SK-N-SH (cell line): ENCODE measurements at regions not wholly inside any gene's neighbourhood (a gene's known extent, or its start where the extent isn't known, plus 50 kb on each side); places are given as distances from the start of the nearest gene placed in this dataset.

Experiments used
- CTCF ChIA-PET: fragments of 300-600, 350-600 bp; formaldehyde crosslinking; extraction: SDS; loops from one replicate; lab custom pipeline; 2021; lab: Yijun Ruan, JAX
- POLR2A ChIA-PET: fragments of 350-600 bp; sonication (Branson Sonifier 250); formaldehyde crosslinking; extraction: SDS; loops from one replicate; lab custom pipeline; 2020; ENCODE audit warnings: antibody characterized with exemption, inconsistent platforms; lab: Yijun Ruan, JAX
- DNase-seq: peaks from one replicate; pipeline ENCODE4 v3.0.0; 2012
- H2AFZ ChIP-seq: fragments of 200-600 bp; sonication (generic); 2 replicates; pipeline ENCODE4 v1.8.1; 2016; ENCODE audit warnings: antibody characterized with exemption, mild to moderate bottlenecking, low read depth
- H3F3A ChIP-seq: fragments of 200-600 bp; sonication (generic); replicated peaks from 2 replicates; pipeline ENCODE3; 2016; ENCODE audit warnings: antibody characterized with exemption, mild to moderate bottlenecking; ENCODE audit not compliant: insufficient read depth
- H3K27ac ChIP-seq, 2 experiments: fragments of 200-500 bp in 1 of 2; fragments of 200-600 bp in 1 of 2; sonication (Bioruptor generic) in 1 of 2; sonication (generic), shearing (Covaris generic) in 1 of 2; 2 replicates each; pipeline versions ENCODE4 v1.5.1 to v1.6.1; 2014 to 2016; ENCODE audit warnings: low read depth in 2 of 2, inconsistent platforms in 1 of 2, low read length in 1 of 2, mild to moderate bottlenecking in 1 of 2, mixed read lengths in 1 of 2
- H3K27me3 ChIP-seq: fragments of 200-600 bp; sonication (generic), shearing (Covaris generic); 2 replicates; pipeline ENCODE4 v1.6.1; 2016; ENCODE audit warnings: mixed run types; ENCODE audit not compliant: insufficient read depth
- H3K36me3 ChIP-seq, 2 experiments: fragments of 200-500 bp in 1 of 2; fragments of 200-600 bp in 1 of 2; sonication (Bioruptor generic) in 1 of 2; sonication (generic) in 1 of 2; replicated peaks in 1 of 2; 2 replicates each; pipeline versions ENCODE3 to v1.5.1; 2014 to 2016; ENCODE audit warnings: low read length in 1 of 2, mild to moderate bottlenecking in 1 of 2; ENCODE audit not compliant: insufficient read depth in 2 of 2, control insufficient read depth in 1 of 2
- H3K4me1 ChIP-seq, 2 experiments: fragments of 200-500 bp in 1 of 2; fragments of 200-600 bp in 1 of 2; sonication (Bioruptor generic) in 1 of 2; sonication (generic), shearing (Covaris generic) in 1 of 2; 2 replicates each; pipeline versions ENCODE4 v1.5.1 to v1.6.1; 2014 to 2016; ENCODE audit warnings: low read depth in 1 of 2, low read length in 1 of 2, mixed run types in 1 of 2; ENCODE audit not compliant: insufficient read depth in 2 of 2, control insufficient read depth in 1 of 2
- H3K4me2 ChIP-seq: fragments of 200-600 bp; sonication (generic), shearing (Covaris generic); 2 replicates; pipeline ENCODE4 v1.6.1; 2017; ENCODE audit warnings: mixed run types
- H3K4me3 ChIP-seq, 2 experiments: fragments of 200-500 bp in 1 of 2; fragments of 200-600 bp in 1 of 2; sonication (Bioruptor generic) in 1 of 2; sonication (generic), shearing (Covaris generic) in 1 of 2; 2 replicates each; pipeline versions ENCODE4 v1.5.1 to v1.8.1; 2014 to 2016; ENCODE audit warnings: low read depth in 2 of 2, inconsistent platforms in 1 of 2, low read length in 1 of 2, mild to moderate bottlenecking in 1 of 2, mixed read lengths in 1 of 2, moderate library complexity in 1 of 2
- H3K79me2 ChIP-seq: fragments of 200-600 bp; sonication (generic); 2 replicates; pipeline ENCODE4 v1.8.1; 2017; ENCODE audit warnings: mild to moderate bottlenecking; ENCODE audit not compliant: insufficient read depth
- H3K9ac ChIP-seq: fragments of 200-600 bp; sonication (generic); 2 replicates; pipeline ENCODE4 v1.6.1; 2017; ENCODE audit warnings: mixed run types
- H3K9me2 ChIP-seq: fragments of 200-600 bp; sonication (generic); 2 replicates; pipeline ENCODE4 v1.6.1; 2017; ENCODE audit warnings: mixed run types
- H3K9me3 ChIP-seq: fragments of 200-600 bp; sonication (generic); 2 replicates; pipeline ENCODE4 v1.6.1; 2017; ENCODE audit warnings: mixed run types, mild to moderate bottlenecking, moderate library complexity
- H4K20me1 ChIP-seq: fragments of 200-600 bp; sonication (generic); 2 replicates; pipeline ENCODE4 v1.6.1; 2017; ENCODE audit warnings: mild to moderate bottlenecking, mixed run types; ENCODE audit not compliant: insufficient read depth
- EZH2phosphoT487 ChIP-seq: fragments of 200-600 bp; sonication (generic); IDR thresholded peaks from 2 replicates; pipeline ENCODE4 v1.6.1; 2017; ENCODE audit warnings: low read depth, mixed run types, mild to moderate bottlenecking, antibody characterized with exemption, moderate library complexity, borderline replicate concordance
- FOXJ3 ChIP-seq: sonication (generic); formaldehyde crosslinking; IDR thresholded peaks from 2 replicates; pipeline ENCODE4 v1.5.1; 2020; ENCODE audit warnings: mild to moderate bottlenecking, missing genetic modification reagents
- FOXM1 ChIP-seq: IDR thresholded peaks from 2 replicates; pipeline ENCODE4 v1.4.0; 2012; ENCODE audit warnings: low read depth, mild to moderate bottlenecking
- JUND ChIP-seq: IDR thresholded peaks from 2 replicates; pipeline ENCODE4 v1.4.0; 2012
- MEF2A ChIP-seq: IDR thresholded peaks from 2 replicates; pipeline ENCODE4 v1.4.0; 2012; ENCODE audit warnings: low read depth, borderline replicate concordance
- MXI1 ChIP-seq: IDR thresholded peaks from 2 replicates; pipeline ENCODE4 v1.6.1; 2012; ENCODE audit warnings: mild to moderate bottlenecking, low read depth, low read length, improper control_type of control experiment
- NFIC ChIP-seq: IDR thresholded peaks from 2 replicates; pipeline ENCODE4 v1.4.0; 2012; ENCODE audit warnings: borderline replicate concordance
- POLR2AphosphoS5 ChIP-seq: IDR thresholded peaks from 2 replicates; pipeline ENCODE4 v1.6.1; 2012; ENCODE audit warnings: low read depth, low read length
- RXRA ChIP-seq: IDR thresholded peaks from 2 replicates; pipeline ENCODE4 v1.4.0; 2012; ENCODE audit warnings: low read depth, mild to moderate bottlenecking, borderline replicate concordance
- SIN3A ChIP-seq: IDR thresholded peaks from 2 replicates; pipeline ENCODE4 v1.6.1; 2012; ENCODE audit warnings: low read depth, mild to moderate bottlenecking, low read length, moderate library complexity, borderline replicate concordance
- SMC3 ChIP-seq: IDR thresholded peaks from 2 replicates; pipeline ENCODE4 v1.6.1; 2012; ENCODE audit warnings: low read depth, low read length, improper control_type of control experiment
- TCF12 ChIP-seq: IDR thresholded peaks from 2 replicates; pipeline ENCODE4 v1.4.0; 2012
- TEAD4 ChIP-seq: IDR thresholded peaks from 2 replicates; pipeline ENCODE4 v1.4.0; 2012; ENCODE audit warnings: mild to moderate bottlenecking, borderline replicate concordance; ENCODE audit not compliant: insufficient read depth
- WGBS: methylation state at CpG from one replicate; pipeline ENCODE4 v1.1.6; 2017; ENCODE audit warnings: low lambda C conversion rate; 5-methylcytosine and 5-hydroxymethylcytosine counted together
- TF ChIP-seq, protein P1 (sequence below): fragments of 150-350 bp; IDR thresholded peaks from 2 replicates; pipeline ENCODE4 v1.6.1; 2017; ENCODE audit warnings: antibody characterized with exemption, low read length, low read depth, borderline replicate concordance
- TF ChIP-seq, protein P2 (sequence below): fragments of 200-600 bp; sonication (generic); IDR thresholded peaks from 2 replicates; pipeline ENCODE4 v1.6.1; 2017; ENCODE audit warnings: antibody characterized with exemption, mild to moderate bottlenecking, moderate library complexity
- TF ChIP-seq, protein P3 (sequence below): IDR thresholded peaks from 2 replicates; pipeline ENCODE4 v1.6.1; 2012; ENCODE audit warnings: mild to moderate bottlenecking, low read depth, low read length, moderate library complexity
- TF ChIP-seq, protein P4 (sequence below): fragments of 150-350 bp; IDR thresholded peaks from 2 replicates; pipeline ENCODE4 v1.6.1; 2016; ENCODE audit warnings: mild to moderate bottlenecking, low read depth, low read length

DNA sequence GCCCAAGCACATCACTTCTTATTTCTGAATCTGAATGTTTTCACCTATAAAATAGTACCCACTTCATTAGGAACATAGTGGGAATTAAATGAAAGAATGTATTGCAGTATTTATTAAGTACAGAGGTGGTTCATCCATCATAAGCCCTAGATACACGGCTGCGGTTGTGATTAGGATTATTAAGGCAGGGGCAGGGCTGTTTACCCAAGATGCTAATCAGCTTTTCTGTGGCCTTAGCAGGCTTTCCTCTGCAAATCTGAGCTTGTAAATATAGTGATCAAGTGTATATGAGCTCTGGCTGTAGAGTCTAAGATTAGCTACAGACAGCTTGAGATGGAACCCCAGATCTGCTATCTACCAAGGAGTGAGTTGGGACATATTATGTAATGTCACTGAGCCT lies 124.1 kb upstream of the ADRA1B start:
- Histone ChIP-seq H3K4me2 (no peak overlapping the region), H3K4me1 (peaks cover 0 to 4% of the 10 kb centered on the region in 2 experiments; a peak in 1 of 4 replicates), H4K20me1 (no peaks in the 10 kb centered on the region), H3K27me3 (no peaks in the 10 kb centered on the region), H2AFZ (no peak overlapping the region), H3K4me3 (no peak overlapping the region), H3K9ac (no peak overlapping the region), H3K27ac (no peak overlapping the region), H3F3A (peaks cover 5% of the 10 kb centered on the region)
- CTCF ChIA-PET: no interaction called here
- DNase-seq: no peak
- POLR2A ChIA-PET: no interaction called here
- 52% methylated on average over 2 of the region's 2 CpGs for WGBS
- TF ChIP-seq TCF12 (no peak), SIN3A (no peak), TEAD4 (no peak), FOXM1 (no peak), SMC3 (no peak), NFIC (no peak), MXI1 (no peak), POLR2AphosphoS5 (no peak), MEF2A (no peak), FOXJ3 (CRISPR knock-in tag) (no peak), EZH2phosphoT487 (no peak), JUND (no peak), RXRA (no peak)
- TF ChIP-seq, protein P1, sequence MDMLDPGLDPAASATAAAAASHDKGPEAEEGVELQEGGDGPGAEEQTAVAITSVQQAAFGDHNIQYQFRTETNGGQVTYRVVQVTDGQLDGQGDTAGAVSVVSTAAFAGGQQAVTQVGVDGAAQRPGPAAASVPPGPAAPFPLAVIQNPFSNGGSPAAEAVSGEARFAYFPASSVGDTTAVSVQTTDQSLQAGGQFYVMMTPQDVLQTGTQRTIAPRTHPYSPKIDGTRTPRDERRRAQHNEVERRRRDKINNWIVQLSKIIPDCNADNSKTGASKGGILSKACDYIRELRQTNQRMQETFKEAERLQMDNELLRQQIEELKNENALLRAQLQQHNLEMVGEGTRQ: no peak
- TF ChIP-seq, protein P2, sequence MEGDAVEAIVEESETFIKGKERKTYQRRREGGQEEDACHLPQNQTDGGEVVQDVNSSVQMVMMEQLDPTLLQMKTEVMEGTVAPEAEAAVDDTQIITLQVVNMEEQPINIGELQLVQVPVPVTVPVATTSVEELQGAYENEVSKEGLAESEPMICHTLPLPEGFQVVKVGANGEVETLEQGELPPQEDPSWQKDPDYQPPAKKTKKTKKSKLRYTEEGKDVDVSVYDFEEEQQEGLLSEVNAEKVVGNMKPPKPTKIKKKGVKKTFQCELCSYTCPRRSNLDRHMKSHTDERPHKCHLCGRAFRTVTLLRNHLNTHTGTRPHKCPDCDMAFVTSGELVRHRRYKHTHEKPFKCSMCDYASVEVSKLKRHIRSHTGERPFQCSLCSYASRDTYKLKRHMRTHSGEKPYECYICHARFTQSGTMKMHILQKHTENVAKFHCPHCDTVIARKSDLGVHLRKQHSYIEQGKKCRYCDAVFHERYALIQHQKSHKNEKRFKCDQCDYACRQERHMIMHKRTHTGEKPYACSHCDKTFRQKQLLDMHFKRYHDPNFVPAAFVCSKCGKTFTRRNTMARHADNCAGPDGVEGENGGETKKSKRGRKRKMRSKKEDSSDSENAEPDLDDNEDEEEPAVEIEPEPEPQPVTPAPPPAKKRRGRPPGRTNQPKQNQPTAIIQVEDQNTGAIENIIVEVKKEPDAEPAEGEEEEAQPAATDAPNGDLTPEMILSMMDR: no peak
- TF ChIP-seq, protein P3, sequence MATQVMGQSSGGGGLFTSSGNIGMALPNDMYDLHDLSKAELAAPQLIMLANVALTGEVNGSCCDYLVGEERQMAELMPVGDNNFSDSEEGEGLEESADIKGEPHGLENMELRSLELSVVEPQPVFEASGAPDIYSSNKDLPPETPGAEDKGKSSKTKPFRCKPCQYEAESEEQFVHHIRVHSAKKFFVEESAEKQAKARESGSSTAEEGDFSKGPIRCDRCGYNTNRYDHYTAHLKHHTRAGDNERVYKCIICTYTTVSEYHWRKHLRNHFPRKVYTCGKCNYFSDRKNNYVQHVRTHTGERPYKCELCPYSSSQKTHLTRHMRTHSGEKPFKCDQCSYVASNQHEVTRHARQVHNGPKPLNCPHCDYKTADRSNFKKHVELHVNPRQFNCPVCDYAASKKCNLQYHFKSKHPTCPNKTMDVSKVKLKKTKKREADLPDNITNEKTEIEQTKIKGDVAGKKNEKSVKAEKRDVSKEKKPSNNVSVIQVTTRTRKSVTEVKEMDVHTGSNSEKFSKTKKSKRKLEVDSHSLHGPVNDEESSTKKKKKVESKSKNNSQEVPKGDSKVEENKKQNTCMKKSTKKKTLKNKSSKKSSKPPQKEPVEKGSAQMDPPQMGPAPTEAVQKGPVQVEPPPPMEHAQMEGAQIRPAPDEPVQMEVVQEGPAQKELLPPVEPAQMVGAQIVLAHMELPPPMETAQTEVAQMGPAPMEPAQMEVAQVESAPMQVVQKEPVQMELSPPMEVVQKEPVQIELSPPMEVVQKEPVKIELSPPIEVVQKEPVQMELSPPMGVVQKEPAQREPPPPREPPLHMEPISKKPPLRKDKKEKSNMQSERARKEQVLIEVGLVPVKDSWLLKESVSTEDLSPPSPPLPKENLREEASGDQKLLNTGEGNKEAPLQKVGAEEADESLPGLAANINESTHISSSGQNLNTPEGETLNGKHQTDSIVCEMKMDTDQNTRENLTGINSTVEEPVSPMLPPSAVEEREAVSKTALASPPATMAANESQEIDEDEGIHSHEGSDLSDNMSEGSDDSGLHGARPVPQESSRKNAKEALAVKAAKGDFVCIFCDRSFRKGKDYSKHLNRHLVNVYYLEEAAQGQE: no peak
- TF ChIP-seq, protein P4, sequence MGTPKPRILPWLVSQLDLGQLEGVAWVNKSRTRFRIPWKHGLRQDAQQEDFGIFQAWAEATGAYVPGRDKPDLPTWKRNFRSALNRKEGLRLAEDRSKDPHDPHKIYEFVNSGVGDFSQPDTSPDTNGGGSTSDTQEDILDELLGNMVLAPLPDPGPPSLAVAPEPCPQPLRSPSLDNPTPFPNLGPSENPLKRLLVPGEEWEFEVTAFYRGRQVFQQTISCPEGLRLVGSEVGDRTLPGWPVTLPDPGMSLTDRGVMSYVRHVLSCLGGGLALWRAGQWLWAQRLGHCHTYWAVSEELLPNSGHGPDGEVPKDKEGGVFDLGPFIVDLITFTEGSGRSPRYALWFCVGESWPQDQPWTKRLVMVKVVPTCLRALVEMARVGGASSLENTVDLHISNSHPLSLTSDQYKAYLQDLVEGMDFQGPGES: no peak
- TF ChIP-seq, all 33 proteins: peak for 0
- Histone ChIP-seq H3K36me3 (no peaks in the 10 kb centered on the region), H3K9me3 (no peaks in the 10 kb centered on the region), H3K79me2 (no peaks in the 10 kb centered on the region), H3K9me2 (no peaks in the 10 kb centered on the region)
